Inflammatory macrophage (primary cell): ENCODE measurements at regions not wholly inside any gene's neighbourhood (a gene's known extent, or its start where the extent isn't known, plus 50 kb on each side); places are given as distances from the start of the nearest gene placed in this dataset.
"Not testable (repeated sequence)": the region's sequence is repeated elsewhere in the genome, so short reads cannot be mapped to it uniquely, and the experiment has no call there.

ENCODE experiments used
- DNase-seq, 2 donors: peaks; one replicate each; pipeline ENCODE4 v3.0.0-alpha.2; 2020 to 2022

DNA sequence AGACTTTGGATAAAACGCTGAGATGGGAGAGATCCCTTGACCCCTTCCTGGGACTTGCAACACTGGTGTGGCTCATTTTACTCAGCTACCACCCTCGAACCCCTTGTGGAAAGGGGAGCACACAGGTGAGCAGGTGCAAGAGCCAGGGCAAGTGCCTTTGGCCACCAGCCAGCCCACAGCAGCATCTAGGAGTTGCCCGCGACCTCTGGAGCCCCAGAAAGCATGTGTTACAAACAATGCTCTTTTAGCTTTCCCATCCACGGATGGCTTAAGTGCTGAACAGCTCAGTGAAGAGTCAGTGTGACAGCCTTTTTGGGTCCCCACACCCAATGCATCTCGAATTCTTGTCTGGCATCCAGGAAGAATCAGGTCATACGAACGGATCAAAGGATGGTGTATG lies 197.8 kb downstream of the MEMO1 start:
- no peak for DNase-seq

DNA sequence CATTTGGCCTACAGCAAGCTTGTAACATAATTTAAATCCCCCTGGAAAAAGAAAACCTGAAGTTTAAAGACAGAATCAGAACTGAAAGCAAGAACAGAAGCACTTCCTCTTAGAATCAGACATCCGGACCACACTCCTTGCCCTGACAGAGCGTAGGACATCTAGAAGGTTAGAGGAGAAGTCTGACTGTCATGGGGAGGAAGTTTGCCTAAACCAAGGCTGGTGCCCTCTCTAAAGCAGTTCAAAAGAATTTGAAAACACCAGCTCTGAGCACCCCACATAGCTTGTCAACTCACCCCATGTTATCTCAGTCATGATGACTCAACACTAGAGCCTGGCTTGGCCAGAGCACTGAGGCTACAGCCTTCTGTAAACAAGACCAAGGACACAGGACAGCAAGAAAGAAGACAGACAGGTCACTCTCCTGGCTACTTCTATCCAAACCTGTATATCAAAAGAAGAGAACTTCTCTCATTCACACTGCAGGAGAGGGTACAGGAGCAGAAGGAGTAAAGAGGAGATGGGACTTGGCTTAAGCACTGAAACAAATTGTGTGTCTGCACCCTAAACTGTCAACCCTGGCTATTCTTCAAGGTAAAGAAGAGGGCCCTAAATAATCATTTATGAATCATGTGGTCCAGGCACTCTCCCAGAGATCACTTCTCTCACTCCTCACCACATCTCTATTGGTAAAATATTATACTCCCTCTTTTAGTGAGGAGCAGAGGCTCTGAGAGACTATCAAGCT lies 198.6 kb downstream of the MEMO1 start:
- peak; percentile 68 to 78 for DNase-seq

DNA sequence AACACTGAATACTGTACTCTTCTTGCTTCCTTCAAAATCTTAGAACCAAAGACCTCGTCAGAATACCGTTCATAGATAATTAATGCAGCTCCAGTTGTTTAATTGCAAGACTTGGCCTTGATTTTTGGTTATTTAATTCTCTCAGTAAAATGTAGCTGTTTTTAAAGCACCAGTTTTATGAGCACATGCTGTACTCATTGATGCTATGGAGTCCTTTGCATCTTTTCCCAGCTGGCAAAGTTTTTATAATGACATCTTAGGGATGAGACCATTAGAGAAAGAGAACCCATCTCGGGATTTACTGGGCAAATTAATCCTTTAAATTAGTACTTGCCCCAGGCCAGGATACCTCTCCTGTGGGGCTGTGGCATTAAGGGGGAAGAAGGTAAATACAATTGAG lies 199.3 kb downstream of the MEMO1 start:
- DNase-seq: no peak

DNA sequence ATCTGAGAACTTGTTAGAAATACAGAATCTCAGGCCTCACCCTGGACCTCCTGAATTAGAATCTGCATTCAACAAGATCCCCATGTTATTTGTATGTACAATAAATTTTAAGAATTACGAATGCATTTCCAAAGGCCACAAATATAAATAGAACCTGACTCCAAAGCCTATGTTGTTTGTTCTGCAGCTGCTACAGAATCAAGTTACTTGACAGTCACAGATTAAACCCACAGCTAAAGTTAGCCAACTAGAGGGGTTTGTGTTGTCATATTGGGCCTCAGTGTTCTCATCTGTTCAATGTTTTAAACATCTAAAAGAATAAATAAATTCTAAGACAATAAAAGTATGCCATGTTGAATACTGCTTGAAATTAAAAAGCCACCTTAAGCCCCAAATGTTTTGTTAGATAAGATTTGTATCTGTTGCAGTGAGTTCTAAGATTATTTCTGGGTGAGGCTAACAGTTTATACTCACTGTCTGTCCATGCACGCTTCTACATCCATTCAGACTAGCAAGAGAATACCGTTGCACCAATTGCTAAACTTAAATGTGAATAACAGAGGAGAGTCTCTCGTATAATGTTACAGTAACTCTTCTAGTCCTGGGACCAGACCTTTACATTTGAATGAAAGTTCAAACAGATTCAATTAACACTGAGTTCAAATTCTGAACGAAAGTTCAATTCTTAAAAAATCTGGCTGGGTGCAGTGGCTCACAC lies 200.4 kb downstream of the MEMO1 start:
- DNase-seq: no peak

DNA sequence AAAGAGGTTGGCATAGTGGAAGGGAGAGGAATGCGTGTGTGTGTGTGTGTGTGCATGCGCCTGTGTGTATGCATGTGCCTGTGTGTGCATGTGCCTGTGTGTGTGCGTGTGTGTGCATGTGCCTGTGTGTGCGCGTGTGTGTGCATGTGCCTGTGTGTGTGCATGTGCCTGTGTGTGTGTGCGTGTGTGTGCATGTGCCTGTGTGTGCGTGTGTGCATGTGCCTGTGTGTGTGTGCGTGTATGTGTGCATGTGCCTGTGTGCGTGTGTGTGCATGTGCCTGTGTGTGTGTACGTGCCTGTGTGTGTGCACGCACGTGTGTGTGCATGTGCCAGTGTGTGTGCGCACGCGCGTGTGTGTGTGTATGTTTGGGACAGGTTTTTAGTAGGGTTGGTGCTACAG lies 205.1 kb downstream of the MEMO1 start:
- DNase-seq: no peak

DNA sequence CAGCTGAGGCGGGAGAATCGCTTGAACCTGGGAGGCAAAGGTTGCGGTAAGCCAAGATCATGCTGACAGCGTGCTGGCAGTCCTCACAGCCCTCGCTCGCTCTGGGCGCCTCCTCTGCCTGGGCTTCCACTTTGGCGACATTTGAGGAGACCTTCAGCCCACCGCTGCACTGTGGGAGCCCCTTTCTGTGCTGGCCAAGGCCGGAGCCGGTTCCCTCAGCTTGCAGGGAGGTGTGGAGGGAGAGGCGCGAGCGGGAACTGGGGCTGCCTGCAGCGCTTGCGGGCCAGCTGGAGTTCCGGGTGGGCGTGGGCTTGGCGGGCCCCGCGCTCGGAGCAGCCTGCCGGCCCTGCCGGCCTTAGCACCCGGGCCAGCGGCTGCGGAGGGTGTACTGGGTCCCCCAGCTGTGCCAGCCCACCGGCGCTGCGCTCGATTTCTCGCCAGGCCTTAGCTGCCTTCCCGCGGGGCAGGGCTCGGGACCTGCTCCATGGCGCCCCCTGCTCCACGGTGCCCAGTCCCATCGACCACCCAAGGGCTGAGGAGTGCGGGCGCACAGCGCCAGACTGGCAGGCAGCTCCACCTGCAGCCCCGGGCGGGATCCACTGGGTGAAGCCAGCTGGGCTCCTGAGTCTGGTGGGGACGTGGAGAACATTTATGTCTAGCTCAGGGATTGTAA lies 207.2 kb downstream of the MEMO1 start:
- DNase-seq: not testable (repeated sequence)

DNA sequence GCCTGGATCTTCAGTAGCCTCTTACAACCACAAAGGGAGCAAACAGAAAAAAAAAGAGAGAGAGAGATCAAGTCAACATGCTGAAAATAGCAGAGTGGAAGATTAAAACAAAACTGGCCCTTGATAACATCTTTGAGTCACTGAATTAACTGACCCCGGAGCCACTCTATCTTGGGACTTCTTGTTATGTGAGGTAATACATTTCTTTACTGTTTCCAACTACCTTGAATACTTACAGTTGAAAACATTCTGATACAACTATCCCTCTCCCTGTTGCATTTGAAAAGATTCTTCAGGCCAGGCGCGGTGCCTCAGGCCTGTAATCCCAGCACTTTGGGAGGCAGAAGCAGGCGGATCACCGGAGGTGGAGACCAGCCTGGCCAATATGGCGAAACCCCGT lies 208.1 kb downstream of the MEMO1 start:
- DNase-seq: no peak

DNA sequence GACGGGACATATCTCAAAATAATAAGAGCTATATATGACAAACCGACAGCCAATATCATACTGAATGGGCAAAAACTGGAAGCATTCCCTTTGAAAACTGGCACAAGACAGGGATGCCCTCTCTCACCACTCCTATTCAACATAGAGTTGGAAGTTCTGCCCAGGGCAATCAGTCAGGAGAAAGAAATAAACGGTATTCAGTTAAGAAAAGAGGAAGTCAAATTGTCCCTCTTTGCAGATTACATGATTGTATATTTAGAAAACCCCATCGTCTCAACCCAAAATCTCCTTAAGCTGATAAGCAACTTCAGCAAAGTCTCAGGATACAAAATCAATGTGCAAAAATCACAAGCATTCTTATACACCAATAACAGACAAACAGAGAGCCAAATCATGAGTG lies 211.5 kb downstream of the MEMO1 start:
- DNase-seq: not testable (repeated sequence)

DNA sequence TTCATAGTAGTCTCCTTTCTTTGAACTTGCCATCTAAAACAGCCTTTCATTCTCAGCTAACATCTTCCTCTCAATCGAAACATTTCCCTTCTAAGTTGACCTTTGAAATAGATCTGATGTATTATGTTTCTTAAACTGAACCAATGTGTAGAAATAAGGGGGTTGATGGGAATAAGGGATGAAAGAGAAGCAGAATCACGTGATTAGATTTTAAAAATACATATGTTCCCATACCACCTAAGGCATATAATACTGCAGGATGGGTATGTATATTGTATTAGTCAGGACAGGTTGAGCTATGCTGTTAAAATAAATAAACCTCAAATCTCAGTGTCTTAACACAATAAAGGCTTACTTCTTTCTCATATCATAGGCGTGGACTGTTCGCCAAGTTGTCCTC lies 207.5 kb upstream of the SRD5A2 start:
- no peak for DNase-seq

DNA sequence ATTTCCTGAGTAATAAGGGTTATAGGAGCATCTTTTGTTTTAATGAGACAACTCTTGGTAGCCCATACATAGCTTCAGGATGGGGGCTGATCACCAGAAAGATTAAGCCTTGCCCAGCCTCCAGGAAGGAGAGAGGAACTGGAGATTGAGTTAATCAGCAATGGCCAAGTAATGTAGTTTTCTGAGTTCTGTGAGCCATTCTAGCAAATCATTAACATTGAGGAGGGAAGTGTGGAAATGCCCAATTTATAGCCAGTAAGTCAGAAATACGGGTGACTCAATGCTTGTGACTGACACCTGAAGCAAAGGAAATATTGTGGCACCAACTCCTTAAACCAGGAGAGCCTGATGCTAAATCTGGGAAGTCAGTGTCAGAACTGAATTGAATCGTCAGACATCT lies 205.1 kb upstream of the SRD5A2 start:
- no peak for DNase-seq

DNA sequence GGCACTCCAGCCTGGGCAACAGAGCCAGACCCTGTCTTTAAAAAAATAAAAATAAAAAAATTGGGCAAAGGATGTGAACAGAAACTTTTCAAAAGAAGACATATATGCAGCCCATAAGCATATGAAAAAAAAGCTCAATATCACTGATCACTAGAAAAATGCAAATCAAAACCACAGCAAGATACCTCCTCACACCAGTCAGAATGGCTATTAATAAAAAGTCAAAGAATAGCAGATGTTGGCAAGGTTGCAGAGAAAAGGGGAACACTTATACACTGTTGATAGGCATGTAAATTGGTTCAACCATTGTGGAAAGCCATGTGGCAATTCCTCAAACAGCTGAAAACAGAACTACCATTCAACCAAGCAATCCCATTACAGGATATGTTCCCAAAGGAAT lies 204.1 kb upstream of the SRD5A2 start:
- DNase-seq: no peak

DNA sequence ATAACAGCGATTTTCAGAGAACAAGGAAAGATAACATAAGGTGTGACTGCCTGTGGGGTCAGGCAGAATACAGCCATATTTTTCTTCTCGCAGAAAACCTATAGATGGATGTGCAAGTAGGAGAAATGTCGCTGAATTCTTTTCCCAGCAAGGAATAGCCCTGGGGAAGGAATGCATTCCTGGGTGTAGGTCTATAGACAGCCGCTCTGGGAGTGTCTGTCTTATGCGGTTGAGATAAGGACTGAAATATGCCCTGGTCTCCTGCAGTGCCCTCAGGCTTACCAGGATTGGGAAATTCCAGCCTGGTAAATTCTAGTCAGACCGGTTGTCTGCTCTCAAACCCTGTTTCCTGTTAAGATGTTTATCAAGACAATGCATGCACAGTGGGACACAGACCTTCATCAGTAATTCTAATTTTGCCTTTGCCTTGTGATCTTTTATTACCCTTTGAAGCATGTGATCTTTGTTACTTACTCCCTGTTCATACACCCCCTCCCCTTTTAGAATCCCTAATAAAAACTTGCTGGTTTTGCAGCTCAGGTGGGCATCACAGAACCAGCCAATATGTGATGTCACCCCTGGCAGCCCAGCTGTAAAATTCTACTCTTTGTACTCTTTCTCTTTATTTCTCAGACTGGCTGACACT lies 202.8 kb upstream of the SRD5A2 start:
- DNase-seq: not testable (repeated sequence)

DNA sequence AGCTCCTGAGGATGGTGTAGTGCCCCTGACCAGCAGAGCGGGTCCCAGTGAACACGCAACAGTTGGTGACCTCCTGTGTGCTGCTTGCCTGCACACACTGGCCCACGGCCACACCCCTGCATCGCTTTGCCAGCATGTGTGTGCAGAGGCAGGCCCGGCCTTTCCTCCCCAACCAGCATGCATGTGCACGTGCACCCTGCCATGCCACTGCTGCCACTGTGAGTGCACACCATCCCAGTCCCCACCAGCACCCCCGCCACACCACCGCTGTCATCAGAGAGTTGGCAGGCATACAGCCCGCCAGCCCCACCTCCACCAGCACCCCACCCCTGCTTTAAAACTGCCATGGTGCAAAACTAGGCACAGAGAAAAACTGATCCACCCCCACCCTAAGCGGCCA lies 197.4 kb upstream of the SRD5A2 start:
- no peak for DNase-seq

DNA sequence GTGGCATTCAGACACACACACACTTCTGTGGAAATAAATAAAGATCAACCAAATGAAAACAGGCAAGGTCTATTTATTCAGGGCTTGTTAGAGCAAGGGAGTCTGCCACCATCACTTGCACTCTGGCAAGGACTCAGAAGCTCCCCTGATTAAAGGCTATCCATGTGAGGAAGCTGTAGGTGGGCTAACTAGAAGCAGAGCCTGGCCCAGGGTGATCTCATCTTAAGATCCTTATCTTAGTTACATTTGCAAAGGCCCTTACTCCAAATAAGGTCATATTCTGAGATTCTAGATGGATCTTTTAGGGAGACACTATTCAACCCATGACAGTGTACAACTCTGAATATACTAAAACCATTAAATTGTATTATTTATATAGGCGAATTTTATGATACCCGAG lies 190.0 kb upstream of the SRD5A2 start:
- DNase-seq: no peak

DNA sequence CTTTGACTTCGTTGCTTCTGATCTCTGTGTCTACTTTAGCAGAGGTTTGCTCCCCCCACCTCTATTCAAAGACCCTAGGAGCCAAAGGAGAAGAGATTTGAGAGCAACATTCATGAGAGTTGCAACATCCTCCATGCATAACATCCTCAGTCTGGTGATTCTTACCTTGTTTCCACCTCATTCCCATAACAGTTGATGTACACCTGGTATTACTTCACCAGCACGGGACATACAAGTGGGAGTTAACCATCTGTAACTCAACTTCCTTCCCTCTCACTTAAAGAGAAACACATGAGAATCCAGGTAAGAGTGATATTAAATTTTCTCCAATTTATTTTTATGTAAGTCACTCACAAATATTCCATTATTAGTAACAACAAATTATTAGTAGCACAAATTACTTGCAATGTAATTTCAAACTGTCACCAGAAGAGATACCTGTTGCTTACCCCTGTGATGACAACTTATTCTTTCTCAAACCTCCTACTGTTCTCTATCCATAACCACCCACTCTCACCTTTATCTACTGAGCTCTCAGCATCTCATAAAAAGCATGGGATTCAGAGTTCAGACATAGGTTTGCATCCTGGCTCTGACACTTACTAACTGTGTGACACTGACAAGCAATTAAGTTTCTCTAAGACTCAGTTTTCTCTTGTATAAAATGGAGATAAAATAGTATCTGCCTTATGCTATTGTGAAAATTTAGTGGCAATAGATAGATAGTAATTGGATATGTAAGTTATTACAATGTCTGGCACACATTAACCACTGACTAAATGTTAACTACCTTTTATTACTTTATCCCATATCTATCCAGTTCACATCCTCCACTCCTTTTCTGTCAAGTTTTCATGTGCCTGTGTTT lies 184.6 kb upstream of the SRD5A2 start:
- no peak for DNase-seq

DNA sequence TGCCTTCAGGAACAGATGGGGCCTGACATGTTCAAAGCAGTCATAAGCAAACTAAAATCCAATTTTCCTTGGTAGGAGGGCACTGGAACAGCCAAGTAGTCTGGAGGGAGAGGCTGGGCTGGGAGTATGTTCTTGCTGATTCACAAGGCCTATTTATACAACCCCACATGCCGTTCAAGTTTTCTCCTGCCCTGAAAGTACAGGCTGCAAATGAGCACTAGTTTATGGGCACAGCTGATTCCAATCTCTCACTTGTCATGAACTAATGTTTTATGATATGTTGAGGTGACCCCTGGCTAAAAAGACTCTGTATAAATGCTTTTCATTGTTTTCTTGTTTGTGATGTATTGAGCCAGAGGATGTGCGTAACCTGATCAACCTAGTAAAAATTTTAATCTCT lies 183.4 kb upstream of the SRD5A2 start:
- DNase-seq: no peak

DNA sequence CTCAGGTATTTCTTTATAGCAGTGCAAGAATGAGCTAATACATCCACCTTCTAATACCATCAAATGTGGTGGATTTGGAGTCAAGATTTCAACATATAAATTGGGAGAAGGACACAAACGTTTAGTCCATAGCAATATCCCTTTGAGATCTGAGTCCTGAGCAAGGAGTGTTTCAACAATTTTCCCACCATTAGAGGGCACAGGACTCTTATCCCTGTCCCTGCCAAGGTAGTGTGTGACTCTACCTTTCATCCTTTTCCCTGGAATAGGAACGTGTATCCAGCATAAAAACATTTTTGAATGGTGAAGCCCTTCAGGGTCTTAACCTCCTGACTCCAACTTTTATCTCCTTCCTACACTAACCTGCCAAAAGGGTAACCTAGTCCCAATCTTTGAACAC lies 181.3 kb upstream of the SRD5A2 start:
- no peak for DNase-seq

DNA sequence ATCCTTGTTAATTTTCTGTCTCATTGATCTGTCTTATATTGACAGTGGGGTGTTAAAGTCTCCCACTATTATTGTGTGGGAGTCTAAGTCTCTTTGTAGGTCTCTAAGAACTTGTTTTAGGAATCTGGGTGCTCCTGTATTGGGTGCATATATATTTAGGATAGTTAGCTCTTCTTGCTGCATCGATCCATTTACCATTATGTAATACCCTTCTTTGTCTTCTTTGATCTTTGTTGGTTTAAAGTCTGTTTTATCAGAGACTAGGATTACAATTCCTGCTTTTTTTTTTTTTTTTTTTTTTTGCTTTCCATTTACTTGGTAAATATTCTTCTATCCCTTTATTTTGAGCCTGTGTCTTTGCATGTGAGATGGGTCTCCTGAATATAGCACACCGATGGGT lies 176.6 kb upstream of the SRD5A2 start:
- not testable (repeated sequence) for DNase-seq

DNA sequence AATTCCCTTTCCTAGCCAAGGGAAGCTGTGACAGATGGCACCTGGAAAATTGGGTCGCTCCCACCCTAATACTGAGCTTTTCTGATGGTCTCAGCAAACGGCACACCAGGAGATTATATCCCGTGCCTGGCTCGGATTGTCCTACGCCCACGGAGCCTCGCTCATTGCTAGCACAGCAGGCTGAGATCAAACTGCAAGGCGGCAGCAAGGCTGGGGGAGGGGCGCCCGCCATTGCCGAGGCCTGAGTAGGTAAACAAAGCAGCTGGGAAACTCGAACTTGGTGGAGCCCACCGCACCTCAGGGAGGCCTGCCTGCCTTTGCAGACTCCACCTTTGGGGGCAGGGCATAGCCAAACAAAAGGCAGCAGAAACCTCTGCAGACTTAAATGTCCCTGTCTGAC lies 168.0 kb upstream of the SRD5A2 start:
- DNase-seq: not testable (repeated sequence)

DNA sequence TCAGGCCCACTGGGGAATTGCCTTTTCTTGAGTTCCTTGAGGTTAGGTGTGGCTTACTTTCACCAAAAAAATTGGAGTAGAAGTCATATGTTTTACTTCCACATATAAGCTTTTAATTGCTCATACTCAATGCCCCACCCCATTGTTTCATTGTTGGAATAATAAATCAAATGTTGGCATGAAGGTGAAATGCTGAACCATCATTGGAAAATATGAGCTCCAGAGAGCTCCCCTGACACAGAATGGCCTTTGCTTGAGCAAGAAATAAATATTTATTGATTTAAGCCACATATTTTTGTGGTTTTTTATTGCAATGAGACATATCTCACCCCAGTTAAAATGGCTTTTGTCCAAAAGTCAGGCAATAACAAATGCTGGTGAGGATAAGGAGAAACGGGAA lies 167.3 kb upstream of the SRD5A2 start:
- DNase-seq: no peak

DNA sequence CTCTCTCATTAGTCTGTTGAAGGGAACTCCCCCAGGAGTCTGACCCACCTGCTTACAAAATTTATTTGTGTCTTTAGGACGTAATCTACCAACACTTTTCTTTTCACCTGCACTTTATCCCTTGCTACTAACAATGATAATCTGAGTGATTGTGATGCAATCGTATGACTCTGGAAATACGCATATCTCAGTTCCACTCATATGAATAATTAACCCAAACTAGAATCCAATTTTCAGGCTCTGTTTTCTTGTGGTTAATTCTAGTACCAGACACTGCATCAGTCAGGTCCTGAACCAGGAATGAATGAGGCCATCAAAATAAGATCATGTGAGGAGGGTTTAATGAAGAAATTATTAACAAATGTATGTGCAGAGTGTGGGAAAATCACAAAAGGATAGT lies 158.4 kb upstream of the SRD5A2 start:
- DNase-seq: no peak

DNA sequence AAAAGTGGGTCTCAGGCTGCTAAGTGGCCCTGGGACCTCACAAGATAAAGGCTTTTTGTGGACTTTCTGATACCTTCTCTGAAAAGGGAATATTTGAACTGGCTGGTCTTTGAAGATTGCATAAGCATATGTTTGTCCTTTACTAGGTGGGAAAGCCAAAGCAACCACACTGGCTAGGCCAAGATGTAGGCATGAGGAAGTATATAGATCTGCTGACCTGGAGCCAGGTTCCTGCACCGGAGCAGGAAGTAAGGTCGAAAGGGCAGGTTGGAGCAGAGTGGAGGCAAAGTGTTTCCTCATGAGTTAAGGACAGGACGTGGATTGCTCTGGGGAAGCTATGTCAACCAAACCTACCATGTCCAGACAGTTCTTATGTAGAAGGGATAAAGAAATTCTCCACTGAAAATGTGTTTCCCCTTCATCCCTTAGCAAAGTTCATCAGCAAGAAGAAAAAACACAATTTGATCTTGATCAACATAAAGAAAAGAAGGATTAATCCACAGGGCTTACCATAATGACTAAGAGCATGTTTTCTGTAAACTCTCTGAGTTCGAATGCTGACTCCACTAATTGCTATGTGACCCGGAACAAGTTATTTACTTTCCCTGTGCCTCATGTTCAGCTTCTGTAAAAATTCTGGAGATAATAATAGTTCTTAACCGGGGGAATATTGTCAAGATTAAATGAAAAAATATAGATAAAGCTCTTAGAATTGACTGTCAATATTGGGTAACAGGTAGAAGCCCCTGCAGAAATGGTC lies 156.1 kb upstream of the SRD5A2 start:
- DNase-seq: no peak
